ENCODE measurements at regions not wholly inside any gene's neighbourhood (a gene's known extent, or its start where the extent isn't known, plus 50 kb on each side); places are given as distances from the start of the nearest gene placed in this dataset.

- Mint-ChIP-seq H3K27ac (no peak overlapping the region), H3K4me1 (no peaks in the 10 kb centered on the region), H3K36me3 (no peaks in the 10 kb centered on the region), H3K9me3 (peaks cover 7% of the 10 kb centered on the region; the same call in 1 of the 2 replicates), H3K27me3 (ENCODE audit: low read depth) (no peaks in the 10 kb centered on the region), H3K4me3 (no peak overlapping the region)
- ChIA-PET CTCF (no interaction called here), POLR2A (no interaction called here)
- no peak for TF ChIP-seq HMGXB4 (CRISPR knock-in tag; IDR thresholded peaks at IDR 0.05)
- TF ChIP-seq FOXK1 (CRISPR knock-in tag; IDR thresholded peaks at IDR 0.05): no peak
- TF ChIP-seq, protein P1, sequence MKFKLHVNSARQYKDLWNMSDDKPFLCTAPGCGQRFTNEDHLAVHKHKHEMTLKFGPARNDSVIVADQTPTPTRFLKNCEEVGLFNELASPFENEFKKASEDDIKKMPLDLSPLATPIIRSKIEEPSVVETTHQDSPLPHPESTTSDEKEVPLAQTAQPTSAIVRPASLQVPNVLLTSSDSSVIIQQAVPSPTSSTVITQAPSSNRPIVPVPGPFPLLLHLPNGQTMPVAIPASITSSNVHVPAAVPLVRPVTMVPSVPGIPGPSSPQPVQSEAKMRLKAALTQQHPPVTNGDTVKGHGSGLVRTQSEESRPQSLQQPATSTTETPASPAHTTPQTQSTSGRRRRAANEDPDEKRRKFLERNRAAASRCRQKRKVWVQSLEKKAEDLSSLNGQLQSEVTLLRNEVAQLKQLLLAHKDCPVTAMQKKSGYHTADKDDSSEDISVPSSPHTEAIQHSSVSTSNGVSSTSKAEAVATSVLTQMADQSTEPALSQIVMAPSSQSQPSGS (CRISPR knock-in tag; IDR thresholded peaks at IDR 0.05; ENCODE audit: borderline replicate concordance, low read depth): no peak
- no peak for TF ChIP-seq ATF1 (CRISPR knock-in tag; IDR thresholded peaks at IDR 0.05)
- TF ChIP-seq OVOL2 (CRISPR knock-in tag; IDR thresholded peaks at IDR 0.05; ENCODE audit: borderline replicate concordance): no peak
- no peak for TF ChIP-seq MAX (CRISPR knock-in tag; IDR thresholded peaks at IDR 0.05)
- no peak for TF ChIP-seq CBFB (CRISPR knock-in tag; IDR thresholded peaks at IDR 0.05; ENCODE audit: low read depth)
- no peak for TF ChIP-seq JAZF1 (CRISPR knock-in tag; IDR thresholded peaks at IDR 0.05)
- no peak for TF ChIP-seq NFE2L1 (CRISPR knock-in tag; IDR thresholded peaks at IDR 0.05)
- TF ChIP-seq, protein P2, sequence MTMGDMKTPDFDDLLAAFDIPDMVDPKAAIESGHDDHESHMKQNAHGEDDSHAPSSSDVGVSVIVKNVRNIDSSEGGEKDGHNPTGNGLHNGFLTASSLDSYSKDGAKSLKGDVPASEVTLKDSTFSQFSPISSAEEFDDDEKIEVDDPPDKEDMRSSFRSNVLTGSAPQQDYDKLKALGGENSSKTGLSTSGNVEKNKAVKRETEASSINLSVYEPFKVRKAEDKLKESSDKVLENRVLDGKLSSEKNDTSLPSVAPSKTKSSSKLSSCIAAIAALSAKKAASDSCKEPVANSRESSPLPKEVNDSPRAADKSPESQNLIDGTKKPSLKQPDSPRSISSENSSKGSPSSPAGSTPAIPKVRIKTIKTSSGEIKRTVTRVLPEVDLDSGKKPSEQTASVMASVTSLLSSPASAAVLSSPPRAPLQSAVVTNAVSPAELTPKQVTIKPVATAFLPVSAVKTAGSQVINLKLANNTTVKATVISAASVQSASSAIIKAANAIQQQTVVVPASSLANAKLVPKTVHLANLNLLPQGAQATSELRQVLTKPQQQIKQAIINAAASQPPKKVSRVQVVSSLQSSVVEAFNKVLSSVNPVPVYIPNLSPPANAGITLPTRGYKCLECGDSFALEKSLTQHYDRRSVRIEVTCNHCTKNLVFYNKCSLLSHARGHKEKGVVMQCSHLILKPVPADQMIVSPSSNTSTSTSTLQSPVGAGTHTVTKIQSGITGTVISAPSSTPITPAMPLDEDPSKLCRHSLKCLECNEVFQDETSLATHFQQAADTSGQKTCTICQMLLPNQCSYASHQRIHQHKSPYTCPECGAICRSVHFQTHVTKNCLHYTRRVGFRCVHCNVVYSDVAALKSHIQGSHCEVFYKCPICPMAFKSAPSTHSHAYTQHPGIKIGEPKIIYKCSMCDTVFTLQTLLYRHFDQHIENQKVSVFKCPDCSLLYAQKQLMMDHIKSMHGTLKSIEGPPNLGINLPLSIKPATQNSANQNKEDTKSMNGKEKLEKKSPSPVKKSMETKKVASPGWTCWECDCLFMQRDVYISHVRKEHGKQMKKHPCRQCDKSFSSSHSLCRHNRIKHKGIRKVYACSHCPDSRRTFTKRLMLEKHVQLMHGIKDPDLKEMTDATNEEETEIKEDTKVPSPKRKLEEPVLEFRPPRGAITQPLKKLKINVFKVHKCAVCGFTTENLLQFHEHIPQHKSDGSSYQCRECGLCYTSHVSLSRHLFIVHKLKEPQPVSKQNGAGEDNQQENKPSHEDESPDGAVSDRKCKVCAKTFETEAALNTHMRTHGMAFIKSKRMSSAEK (CRISPR knock-in tag; IDR thresholded peaks at IDR 0.05; ENCODE audit: borderline replicate concordance): no peak
- no peak for TF ChIP-seq ZNF263 (CRISPR knock-in tag; IDR thresholded peaks at IDR 0.05; ENCODE audit: low read depth)
- TF ChIP-seq ZNF121 (CRISPR knock-in tag; IDR thresholded peaks at IDR 0.05): no peak
- TF ChIP-seq GABPB1 (CRISPR knock-in tag; IDR thresholded peaks at IDR 0.05): no peak
- TF ChIP-seq, protein P3, sequence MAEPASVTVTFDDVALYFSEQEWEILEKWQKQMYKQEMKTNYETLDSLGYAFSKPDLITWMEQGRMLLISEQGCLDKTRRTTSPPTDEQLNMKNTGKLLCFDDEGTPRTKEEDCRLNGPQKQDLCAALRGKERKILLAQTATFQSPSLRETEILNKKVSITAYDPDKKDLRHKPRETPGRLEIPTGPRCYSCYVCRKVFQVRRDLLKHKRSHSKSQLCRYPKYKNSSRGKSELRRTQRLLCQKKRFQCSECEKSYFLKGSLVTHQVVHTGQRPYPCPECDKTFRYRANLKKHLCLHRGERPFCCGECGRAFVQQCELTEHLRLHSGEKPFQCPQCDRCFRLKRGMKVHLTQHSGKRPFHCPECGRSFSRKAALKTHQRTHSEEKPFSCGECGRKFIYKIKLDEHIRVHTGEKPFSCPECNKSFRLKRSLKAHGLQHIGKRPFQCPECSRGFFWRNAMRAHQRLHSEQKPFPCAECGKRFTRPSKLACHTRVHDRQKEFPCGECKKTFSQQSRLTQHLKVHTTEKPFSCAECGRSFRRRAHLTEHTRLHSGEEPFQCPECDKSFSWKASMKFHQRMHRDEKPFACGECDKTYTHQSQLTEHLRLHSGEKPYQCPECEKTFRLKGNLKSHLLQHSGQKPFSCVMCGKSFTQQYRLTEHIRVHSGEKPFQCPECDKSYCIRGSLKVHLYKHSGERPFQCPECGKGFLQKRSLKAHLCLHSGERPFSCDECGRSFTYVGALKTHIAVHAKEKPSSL (CRISPR knock-in tag; conservative IDR thresholded peaks at IDR 0.05): no peak
- TF ChIP-seq E2F4 (CRISPR knock-in tag; IDR thresholded peaks at IDR 0.05; ENCODE audit: borderline replicate concordance, low read depth): no peak
- no peak for TF ChIP-seq SMAD3 (CRISPR knock-in tag; IDR thresholded peaks at IDR 0.05; ENCODE audit: borderline replicate concordance)
- ATAC-seq: no peak
- DNase-seq (ENCODE audit: low spot score): no peak
Measured at GRCh38 chr3:35198857-35199256, 440.5 kb upstream of the ARPP21 start.

Measured in WTC11 (cell line).